ENCODE measurements at regions not wholly inside any gene's neighbourhood (a gene's known extent, or its start where the extent isn't known, plus 50 kb on each side); places are given as distances from the start of the nearest gene placed in this dataset.
"Not testable (repeated sequence)": the region's sequence is repeated elsewhere in the genome, so short reads cannot be mapped to it uniquely, and the experiment has no call there.

DNA sequence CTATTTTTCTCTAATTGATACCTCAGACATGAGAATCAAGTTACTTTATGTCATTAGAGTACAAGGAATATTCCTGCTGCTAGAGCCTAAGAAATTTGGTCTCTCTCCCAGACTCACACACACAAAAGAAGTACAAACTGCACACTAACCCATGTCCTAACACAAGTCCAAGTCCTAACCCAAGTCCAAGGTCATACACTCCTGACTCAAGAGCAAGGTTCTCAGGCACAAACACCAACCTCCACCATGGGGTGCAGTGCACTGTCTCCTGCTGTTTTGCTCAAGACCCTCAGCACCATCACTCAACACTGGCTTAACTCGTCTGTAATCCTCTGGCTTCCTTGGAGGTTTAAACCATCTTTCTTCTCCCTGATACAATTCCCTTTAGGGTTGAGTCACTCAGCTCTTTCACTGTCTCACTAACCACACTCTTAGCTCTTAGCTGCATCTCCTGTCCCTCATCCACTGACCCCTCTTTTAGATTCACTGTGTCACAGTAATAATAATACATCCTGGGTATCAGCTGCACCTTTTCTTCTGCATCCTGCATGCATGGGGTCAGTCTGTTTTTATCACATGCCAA lies 129.8 kb downstream of the BCL2L11 start:
- DNase-seq (ENCODE audit: low read depth in 1 of 2, low spot score in 1 of 2): no peak

DNA sequence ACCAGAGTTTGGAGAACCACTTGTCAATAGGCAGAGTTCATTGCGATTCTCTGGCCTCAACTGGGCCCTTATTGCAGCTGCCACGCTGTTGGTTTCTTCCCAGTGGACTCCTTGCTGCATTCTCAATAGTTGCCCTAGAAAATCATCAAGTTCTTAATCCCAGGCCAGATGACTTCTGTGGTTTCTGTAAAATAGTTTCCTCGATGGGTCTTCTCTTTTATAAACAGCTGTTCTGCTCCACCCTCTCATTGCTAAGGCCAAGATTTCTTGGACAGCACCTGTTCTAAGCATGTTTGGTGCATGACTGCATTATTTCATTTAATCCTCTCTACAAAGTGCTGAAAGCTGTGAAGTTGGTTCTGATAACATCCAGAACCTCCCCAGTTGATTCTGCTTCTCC lies 131.0 kb downstream of the BCL2L11 start:
- no peak for DNase-seq (ENCODE audit: low read depth in 1 of 2, low spot score in 1 of 2)

DNA sequence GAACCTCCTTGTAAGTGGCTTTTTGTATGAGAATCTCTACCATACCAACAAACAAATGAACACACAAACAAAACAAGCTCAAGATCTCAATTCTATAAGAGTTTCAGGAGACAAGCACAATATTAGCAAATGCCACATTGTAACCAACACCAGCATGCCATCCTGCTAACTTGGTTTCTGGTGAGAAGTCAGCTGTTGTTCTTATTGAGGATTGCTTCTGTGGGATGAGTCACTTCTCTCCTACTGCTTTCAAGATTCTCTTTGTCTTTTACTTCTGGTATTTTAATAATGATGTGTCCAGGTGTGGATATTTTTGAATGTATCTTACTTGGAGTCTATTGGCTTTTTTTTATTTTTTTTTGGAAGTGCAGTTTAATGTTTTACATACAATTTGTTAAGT lies 131.7 kb downstream of the BCL2L11 start:
- DNase-seq (ENCODE audit: low read depth in 1 of 2, low spot score in 1 of 2): no peak

DNA sequence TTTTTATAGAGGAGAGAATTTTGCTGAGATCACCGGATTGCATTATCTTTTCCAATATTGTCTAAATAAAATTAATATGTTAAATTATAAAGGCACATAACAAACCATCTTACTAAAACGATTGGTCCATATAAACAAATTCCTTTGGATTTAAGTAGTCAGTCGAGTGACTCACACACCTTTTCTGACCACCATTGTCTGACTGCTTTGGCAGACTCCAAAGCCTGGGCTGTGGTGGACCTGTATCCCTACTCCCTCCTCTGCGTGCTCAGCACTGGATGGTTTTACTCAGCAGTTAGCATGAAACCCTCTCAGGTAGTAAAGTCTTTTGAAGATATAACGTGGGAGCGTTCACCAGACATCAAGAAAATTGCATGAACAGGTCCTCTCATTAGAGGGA lies 134.2 kb downstream of the BCL2L11 start:
- not testable (repeated sequence) for DNase-seq (ENCODE audit: low read depth in 1 of 2, low spot score in 1 of 2)

DNA sequence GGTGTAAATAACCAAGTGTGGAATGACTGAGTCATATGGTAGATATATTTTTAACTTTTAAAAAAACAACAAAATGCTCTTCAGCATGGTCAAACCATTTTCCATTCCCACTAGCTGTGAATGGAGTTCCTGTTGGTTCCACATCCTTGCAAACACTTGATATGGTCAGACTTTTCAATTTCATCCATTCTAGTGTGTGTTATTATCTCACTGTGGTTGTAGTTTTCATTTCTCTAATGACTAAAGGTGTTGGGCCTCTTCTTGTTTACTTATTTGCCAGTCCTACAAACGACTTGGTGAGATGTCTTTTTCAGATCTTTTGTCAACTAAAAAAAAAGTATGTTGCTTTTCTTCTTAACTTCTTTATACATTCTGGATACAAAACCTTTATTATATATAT lies 135.9 kb downstream of the BCL2L11 start:
- not testable (repeated sequence) for DNase-seq (ENCODE audit: low read depth in 1 of 2, low spot score in 1 of 2)

DNA sequence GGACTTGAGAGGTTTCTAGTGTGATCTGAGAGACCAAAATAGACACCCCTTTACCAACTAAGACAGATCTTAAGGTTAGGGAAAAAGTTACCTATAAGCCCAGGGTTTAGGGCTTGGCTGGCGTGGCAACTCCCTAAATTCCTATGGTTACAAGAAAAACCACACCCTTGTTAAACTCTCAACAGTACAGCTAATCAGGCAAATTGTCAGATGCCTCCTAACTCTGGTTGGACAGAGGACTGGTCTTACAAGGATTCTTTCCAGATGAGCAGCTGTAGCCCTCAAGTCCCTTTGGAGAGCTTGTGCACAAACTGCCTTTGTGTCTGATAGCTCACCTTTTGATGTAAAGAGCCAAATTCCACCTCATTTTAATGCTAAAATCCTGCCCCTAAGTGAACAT lies 136.9 kb downstream of the BCL2L11 start:
- not testable (repeated sequence) for DNase-seq (ENCODE audit: low read depth in 1 of 2, low spot score in 1 of 2)

DNA sequence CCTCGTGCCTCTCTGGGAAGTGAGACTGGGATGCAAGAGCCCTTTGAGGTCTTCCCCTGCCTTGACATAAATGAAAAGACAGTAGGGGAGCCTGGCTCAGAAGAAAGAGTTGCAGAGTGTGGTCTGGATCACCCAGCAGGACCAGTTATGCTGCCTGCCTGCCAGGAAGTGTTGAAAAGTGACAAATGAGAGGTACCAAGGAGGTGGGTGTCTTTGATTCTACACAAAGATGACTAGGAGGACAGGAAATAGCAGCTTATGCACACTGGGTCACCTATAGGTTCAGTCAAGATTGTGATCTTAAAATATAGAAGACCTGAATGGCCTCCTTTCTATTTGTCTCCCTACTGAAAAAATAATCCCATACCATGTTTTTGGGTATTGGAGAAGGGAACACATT lies 137.6 kb downstream of the BCL2L11 start:
- DNase-seq (ENCODE audit: low read depth in 1 of 2, low spot score in 1 of 2): not testable (repeated sequence)

DNA sequence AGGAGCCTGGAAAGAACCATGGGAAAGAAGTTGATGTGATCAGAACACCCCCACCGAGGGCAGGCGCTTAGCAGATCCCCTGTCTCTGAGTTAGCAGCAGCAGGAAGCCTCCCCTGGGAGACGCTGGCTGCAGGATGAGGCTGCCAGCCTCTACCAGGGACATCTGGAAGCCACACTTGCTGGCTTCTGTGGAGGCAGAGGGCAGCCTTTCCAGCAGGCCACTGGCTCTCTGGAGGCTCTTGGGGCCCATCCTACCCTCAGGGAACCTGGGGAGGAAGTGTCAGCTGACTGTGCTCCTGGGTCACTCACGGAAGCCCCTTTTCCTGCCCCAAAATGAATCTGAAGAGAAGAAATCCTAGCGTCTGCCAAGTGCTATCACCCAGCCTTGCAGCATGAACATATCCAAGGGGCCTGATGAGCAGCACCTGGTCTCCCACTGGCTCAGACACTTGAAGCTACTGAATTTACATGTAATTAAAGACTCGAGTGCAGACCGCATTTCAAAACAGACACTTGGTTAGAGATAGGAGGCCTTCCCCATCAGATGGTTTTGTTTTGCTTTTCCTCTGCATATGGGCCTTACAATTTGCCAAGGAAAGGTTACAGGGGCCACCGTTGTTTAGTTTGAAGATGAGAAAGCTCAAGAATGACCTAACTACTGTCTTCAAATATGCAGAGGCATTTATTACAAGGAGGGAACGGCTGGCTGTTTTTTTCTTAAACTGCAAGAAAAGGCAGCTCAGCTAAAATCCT lies 142.1 kb downstream of the BCL2L11 start:
- not testable (repeated sequence) for DNase-seq (ENCODE audit: low read depth in 1 of 2, low spot score in 1 of 2)

DNA sequence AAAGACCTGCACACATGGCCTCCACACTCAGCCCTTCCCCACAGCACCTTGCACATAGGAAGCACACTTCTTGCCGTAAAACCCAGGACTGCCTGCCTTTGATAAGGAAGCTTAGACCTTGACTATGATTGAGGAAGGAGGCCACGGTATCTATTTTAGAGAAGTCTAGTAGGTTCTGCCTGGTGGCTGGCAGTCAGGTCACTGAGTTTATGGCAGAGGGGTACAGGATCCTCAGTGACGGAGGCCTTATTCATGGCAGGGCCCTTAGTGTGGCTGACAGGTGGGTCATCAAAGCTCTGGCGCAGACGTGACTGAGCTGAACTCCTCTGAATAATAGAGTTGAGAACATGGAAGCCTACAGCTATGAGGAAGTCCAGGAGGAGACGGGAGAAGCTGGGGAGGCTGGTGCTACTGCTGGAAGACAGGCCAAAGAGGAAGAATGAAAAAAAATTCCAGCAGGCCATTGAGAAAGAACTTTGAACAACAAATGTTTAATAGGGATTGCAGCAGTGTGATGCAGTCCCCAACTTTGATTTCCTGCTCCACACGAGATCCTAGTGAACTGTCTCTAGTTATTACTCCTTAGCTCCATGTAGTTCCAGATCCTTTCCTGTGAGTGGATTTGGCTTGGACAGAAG lies 142.8 kb downstream of the BCL2L11 start:
- DNase-seq (ENCODE audit: low read depth in 1 of 2, low spot score in 1 of 2): not testable (repeated sequence)

DNA sequence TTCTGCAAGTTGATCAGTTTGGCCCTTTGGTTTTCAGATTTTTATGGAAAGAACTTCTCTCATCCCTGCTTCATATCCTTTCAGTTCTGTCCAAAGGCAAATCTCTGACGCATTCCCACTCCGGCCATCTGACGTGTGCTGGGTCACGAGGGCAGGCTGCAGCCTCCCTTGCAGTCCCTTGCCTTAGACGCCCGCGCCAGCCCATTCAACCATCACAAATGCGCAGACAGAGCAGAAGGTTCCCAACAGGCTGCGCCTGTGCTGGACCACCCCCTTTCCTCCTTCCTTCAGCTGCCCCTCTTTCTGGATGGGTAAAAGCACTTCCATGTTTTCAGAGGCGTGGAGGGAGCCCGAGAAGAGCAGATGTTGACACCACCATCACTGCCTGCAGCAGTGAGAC lies 144.2 kb downstream of the BCL2L11 start:
- not testable (repeated sequence) for DNase-seq (ENCODE audit: low read depth in 1 of 2, low spot score in 1 of 2)

DNA sequence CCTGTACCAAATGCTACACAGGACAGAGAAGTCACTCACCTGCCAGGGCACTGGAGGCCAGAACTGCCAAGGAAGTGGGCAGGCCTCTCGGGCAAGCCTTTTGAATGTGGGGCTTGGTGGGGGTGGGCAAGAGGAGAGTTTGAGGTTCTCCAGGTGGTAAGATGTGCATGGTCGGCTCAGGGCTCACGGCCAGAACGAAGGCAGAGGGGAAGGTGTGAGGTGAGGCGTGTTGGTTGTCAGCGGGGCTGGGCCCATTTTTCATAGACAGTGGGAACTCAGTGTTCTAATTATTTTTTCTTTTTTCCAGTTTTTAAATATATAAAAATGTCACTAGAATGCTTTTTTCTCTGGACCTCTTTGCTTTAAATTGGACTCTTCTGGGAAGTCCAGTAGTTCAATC lies 145.8 kb downstream of the BCL2L11 start:
- DNase-seq (ENCODE audit: low read depth in 1 of 2, low spot score in 1 of 2): not testable (repeated sequence)

DNA sequence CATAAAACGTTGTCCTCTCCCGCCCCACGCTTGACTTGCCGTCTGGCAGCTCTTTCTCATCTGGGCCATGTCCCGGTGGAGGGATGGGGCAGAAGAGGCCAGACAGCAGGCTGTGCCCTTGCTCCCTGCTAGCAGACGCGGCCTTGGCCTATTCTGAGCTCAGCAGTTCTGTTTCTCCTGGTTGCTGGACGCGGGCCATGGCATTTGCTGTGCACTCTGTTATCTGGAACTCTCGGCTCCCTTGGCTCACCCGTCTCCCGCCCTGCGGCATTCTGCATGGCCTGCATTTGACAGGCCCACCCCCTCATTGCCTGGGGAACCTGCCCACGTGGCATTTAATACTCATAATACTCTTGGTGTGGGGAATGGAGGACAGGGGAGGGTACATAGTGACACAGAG lies 146.3 kb downstream of the BCL2L11 start:
- DNase-seq (ENCODE audit: low read depth in 1 of 2, low spot score in 1 of 2): not testable (repeated sequence)

DNA sequence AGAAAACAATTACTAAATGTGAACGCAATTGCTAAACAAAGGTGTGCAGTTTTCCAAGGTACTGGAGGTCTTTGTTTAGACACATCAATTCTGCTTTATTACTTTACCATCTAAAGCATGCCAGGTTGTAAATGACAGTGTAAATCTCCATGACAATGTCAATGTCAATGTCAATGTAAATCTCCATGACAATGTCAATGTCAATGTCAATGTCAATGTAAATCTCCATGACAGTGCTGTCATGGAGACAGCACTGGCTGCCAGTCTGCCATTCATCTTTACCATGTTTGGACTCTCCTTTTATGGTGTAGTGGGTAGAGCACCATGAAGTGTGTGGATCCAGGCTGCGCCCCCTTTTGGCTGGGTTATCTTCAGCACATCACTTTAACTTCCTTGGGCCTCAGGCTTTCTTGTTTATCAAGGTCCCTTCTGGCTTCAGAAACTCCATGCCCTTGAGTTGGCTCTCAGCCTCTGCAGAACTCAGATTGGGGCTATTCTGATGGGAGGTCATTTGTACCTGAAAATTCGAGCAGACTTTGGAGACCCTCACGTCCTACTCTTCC lies 149.1 kb downstream of the BCL2L11 start:
- not testable (repeated sequence) for DNase-seq (ENCODE audit: low read depth in 1 of 2, low spot score in 1 of 2)

DNA sequence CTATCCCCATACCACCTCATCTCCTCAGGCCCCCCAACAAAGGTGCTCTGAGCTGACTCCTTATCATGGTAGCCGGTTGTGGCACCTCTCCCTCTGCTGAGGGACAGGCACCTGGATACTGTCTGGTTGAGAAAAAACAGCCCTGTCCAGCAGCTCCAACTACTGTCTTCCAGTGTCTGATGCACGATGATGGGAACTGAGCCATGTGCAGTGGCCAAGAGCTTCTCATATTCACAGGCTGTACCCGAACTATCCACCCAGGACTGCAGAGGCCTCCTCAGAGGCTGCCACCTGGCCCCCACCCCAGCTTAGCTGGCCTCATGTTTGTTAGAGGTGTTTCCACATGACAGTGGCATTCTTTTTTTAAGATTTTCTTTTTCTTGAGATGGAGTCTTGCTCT lies 149.9 kb downstream of the BCL2L11 start:
- not testable (repeated sequence) for DNase-seq (ENCODE audit: low read depth in 1 of 2, low spot score in 1 of 2)

DNA sequence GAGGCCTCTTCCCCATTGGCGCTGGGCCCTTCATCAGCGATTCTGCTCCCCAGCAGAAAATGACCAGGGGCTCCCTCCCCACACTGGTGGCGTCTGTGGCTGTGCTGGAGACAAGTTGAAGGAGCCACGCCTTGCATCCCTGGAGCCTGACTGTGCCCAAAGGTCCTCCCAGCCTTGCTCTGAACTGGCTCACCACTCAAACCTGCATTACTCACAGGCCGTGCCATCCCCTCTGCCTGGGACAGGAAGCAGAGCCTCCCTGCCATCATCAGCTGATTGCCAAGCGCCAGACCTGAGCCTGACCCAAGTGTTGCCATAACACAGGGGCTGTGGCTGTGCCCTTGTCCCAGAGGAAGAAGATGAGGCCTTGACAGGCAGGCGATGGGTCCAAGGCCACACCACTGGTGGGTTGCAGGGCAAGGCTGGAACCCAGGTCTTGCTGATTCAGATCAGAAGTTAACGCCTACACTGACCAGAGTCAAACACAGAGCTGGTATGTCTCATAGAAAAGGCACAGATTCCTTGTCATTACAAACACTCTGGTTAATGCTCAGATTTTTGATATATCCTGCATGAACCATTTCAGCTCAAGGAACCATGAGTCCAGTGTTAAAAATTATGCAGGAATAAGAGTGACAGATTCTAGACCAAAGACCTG lies 151.1 kb downstream of the BCL2L11 start:
- DNase-seq (ENCODE audit: low read depth in 1 of 2, low spot score in 1 of 2): not testable (repeated sequence)

DNA sequence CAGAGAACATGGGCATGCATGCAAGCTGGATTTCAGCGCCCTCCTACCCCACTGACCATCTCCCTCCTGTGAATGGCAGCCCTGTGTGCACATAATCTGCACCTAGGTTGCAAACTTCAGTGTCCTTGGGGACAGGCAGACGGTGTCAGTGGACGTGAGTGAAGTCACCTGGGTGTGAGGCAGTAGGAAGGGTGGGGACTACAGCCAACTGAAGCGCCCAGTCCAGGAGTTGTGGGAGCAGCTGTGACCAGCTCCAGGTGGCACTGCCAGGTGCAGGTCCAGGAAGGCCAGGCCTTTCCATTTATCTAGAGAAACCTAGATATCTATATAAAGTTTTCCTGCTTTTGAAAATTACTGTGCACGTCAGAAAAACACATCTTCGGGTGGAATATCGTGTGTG lies 152.3 kb downstream of the BCL2L11 start:
- not testable (repeated sequence) for DNase-seq (ENCODE audit: low read depth in 1 of 2, low spot score in 1 of 2)

DNA sequence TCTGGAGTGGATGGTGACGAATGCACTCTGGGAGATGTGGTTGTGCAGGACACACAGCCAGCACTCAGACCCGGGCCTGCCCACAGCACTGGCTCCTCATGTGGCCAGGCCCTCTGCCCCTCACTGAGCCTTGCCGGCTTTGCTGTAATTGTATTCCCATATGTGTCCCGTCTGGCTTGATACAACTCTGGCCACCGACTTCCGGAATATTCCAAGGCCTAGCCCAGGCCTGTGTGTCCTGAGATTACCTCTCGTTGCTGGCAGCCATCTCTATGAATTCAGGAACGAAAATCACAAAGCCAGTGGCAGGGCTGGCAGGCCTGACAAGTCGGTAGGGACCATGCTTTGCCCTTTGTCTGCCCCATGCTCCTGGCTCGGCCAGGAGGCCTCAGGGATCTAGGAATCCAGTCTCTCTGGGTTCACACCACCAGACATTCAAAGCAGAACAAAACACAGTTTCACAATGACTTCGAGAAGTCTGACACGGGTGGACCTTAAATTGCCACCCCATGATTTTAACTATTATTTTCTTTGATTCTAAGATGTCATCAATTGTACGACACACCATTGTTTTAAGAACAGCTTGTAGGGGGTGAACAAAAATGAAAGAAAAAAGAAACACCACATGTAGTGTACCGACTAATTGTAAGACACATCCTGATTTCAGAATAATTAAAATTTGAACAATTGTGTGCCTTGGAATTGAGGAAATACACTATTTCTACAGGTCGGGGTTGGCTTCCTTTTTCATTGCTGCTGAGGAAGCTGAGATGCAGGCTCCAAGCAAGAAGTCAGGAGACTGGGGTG lies 154.5 kb downstream of the BCL2L11 start:
- DNase-seq (ENCODE audit: low read depth in 1 of 2, low spot score in 1 of 2): not testable (repeated sequence)

DNA sequence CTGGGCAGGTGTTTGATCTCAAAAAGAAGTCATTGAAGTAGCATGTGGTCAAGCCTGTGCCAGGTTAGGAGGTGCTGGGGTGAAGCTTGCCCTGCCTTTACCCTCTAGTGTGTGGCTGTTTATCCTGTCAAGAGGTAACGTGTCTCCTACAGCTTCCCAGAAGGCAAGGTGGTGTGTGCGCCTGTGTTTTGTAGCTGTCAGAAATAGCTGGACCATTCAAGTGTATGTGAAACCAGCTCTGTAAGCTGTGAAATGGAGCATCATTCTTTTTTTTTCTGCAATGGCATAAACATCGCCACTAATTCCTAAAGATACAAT lies 155.1 kb downstream of the BCL2L11 start:
- DNase-seq (ENCODE audit: low read depth in 1 of 2, low spot score in 1 of 2): not testable (repeated sequence)

DNA sequence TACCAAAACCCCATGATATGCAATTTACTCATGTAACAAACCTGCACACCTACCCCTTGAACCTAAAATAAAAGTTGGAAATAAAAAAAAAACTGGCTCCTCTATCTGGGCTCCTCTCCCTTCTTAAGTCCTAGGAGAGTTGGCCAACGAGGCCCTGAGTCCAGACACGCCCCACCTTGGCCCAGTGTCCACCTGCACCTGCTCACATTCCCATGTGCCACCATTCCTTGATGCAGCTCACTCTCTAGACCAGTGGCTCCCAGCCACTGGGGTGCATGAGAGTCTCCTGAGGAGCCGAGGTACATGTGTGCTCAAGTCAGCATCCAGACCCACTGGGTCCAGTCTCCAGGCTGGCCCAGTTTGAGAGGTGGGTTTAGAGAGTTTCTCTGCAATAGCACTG lies 157.4 kb downstream of the BCL2L11 start:
- DNase-seq (ENCODE audit: low read depth in 1 of 2, low spot score in 1 of 2): not testable (repeated sequence)

DNA sequence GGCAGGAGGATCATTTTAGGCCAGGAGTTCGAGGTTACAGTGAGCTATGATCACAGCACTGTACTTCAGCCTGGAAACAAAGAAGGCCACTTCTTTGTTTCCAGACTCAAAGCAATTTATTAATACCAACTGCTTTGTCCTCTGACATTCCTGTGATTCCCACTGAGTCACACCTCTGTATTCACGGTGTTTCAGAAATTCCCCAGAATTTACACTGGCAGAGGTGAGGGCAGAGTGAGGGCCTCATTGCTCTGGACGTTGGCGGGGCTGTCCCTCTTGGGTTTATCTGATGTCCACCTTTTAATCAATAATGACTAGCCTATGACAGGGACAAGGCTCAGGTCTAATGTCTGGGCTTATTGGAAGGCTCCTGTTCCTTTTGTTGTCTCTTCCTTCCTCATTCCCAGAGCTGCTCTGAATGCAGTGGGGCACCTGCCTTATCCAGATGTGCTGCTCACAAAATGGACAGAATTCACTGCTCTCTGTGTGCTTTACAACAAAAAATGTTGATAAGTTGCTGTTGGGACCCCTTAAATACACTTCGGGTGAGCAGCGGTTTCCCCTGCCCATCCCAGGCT lies 160.1 kb downstream of the BCL2L11 start:
- not testable (repeated sequence) for DNase-seq (ENCODE audit: low read depth in 1 of 2, low spot score in 1 of 2)

All from stimulated activated CD4-positive, alpha-beta T cell treated with anti-CD3 and anti-CD28 coated beads, Interleukin-15, amount 100 ng/mL, for 1 hour (primary cell).